Endothelial cell (in vitro differentiated cells): ENCODE measurements at regions not wholly inside any gene's neighbourhood (a gene's known extent, or its start where the extent isn't known, plus 50 kb on each side); places are given as distances from the start of the nearest gene placed in this dataset.

Experiments used
- DNase-seq: peaks from one replicate; pipeline ENCODE4 v3.0.0; 2021; ENCODE audit warnings: low spot score
- H3K27ac Mint-ChIP-seq: one replicate; pipeline ENCODE4 v1.8.0; 2021; ENCODE audit warnings: mixed read lengths, inconsistent platforms; ENCODE audit not compliant: unreplicated experiment
- H3K27me3 Mint-ChIP-seq: one replicate; pipeline ENCODE4 v1.8.0; 2021; ENCODE audit warnings: mild to moderate bottlenecking, moderate library complexity, mixed read lengths, inconsistent platforms; ENCODE audit not compliant: unreplicated experiment
- H3K36me3 Mint-ChIP-seq: one replicate; pipeline ENCODE4 v1.8.0; 2021; ENCODE audit warnings: mild to moderate bottlenecking, low read depth, mixed read lengths, inconsistent platforms; ENCODE audit not compliant: unreplicated experiment
- H3K4me1 Mint-ChIP-seq: one replicate; pipeline ENCODE4 v1.8.0; 2021; ENCODE audit warnings: mild to moderate bottlenecking, mixed read lengths, inconsistent platforms; ENCODE audit not compliant: unreplicated experiment
- H3K4me3 Mint-ChIP-seq: one replicate; pipeline ENCODE4 v1.8.0; 2021; ENCODE audit warnings: mild to moderate bottlenecking, mixed read lengths, inconsistent platforms; ENCODE audit not compliant: unreplicated experiment
- H3K9me3 Mint-ChIP-seq: one replicate; pipeline ENCODE4 v1.8.0; 2021; ENCODE audit warnings: mixed read lengths, inconsistent platforms; ENCODE audit not compliant: unreplicated experiment
- TF ChIP-seq, protein P1 (sequence below): fragments of 200-600 bp; sonication (generic); IDR thresholded peaks from one replicate; pipeline ENCODE4 v1.5.0; 2021; ENCODE audit warnings: antibody characterized with exemption; ENCODE audit not compliant: unreplicated experiment

- Mint-ChIP-seq H3K4me1 (no peaks in the 10 kb centered on the region), H3K27me3 (no peaks in the 10 kb centered on the region), H3K36me3 (no peaks in the 10 kb centered on the region), H3K4me3 (no peak overlapping the region), H3K9me3 (no peaks in the 10 kb centered on the region), H3K27ac (no peak overlapping the region)
- TF ChIP-seq, protein P1, sequence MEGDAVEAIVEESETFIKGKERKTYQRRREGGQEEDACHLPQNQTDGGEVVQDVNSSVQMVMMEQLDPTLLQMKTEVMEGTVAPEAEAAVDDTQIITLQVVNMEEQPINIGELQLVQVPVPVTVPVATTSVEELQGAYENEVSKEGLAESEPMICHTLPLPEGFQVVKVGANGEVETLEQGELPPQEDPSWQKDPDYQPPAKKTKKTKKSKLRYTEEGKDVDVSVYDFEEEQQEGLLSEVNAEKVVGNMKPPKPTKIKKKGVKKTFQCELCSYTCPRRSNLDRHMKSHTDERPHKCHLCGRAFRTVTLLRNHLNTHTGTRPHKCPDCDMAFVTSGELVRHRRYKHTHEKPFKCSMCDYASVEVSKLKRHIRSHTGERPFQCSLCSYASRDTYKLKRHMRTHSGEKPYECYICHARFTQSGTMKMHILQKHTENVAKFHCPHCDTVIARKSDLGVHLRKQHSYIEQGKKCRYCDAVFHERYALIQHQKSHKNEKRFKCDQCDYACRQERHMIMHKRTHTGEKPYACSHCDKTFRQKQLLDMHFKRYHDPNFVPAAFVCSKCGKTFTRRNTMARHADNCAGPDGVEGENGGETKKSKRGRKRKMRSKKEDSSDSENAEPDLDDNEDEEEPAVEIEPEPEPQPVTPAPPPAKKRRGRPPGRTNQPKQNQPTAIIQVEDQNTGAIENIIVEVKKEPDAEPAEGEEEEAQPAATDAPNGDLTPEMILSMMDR: no peak
- DNase-seq: no peak
These were observed 69.8 kb downstream of the IGSF1 start for GRCh38 chrX:131219271-131219670.

DNA sequence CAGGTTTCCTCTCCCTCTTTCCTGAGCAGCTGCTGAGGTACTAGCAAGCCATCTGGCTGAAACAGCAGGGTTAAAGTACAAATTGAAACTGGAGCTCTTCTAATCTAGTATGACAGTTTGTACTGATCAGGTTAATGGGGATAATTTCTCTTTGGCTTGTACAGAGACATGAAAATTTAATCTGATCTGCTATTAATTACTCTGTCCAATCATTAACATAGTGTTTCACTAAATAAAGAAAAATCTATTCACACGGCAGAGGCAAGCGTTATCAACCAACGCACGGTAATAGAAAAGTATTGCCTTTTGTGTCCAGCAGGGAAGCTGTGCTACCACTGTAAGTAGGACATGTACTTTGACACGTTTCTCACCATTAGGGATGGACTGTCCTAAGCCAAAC lies 71.1 kb downstream of the IGSF1 start:
- no peaks in the 10 kb centered on the region for H3K9me3 Mint-ChIP-seq
- no peak overlapping the region for H3K4me3 Mint-ChIP-seq
- no peaks in the 10 kb centered on the region for H3K36me3 Mint-ChIP-seq
- DNase-seq: no peak
- H3K27me3 Mint-ChIP-seq: no peaks in the 10 kb centered on the region
- H3K27ac Mint-ChIP-seq: no peak overlapping the region
- TF ChIP-seq, protein P1: no peak
- no peaks in the 10 kb centered on the region for H3K4me1 Mint-ChIP-seq

- DNase-seq: no peak
- no peaks in the 10 kb centered on the region for H3K27me3 Mint-ChIP-seq
- TF ChIP-seq, protein P1: no peak
- no peaks in the 10 kb centered on the region for H3K4me1 Mint-ChIP-seq
- no peak overlapping the region for H3K27ac Mint-ChIP-seq
- H3K9me3 Mint-ChIP-seq: no peaks in the 10 kb centered on the region
- H3K36me3 Mint-ChIP-seq: no peaks in the 10 kb centered on the region
- no peak overlapping the region for H3K4me3 Mint-ChIP-seq
These were observed 72.3 kb downstream of the IGSF1 start for GRCh38 chrX:131216828-131217227.

DNA sequence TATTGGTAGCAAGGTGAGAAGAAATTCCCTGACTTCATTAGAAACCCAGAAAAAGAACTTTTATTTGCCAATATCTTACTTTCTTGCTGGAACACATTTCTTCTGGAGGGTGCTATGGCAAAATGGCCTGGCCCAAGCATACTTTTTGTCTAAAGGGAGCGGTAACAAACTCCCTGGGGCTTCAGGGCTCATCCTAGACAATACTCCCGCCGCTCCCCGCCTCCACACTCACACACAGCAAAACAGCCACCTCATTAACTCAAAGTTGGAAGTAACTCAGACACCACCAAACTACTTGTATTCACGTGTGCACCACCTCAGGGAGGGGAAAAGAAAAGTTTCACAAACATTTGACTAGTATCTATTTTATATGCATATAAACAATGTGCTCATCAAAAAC lies 75.7 kb downstream of the IGSF1 start:
- Mint-ChIP-seq H3K36me3 (no peaks in the 10 kb centered on the region), H3K4me3 (no peak overlapping the region), H3K27ac (no peak overlapping the region), H3K9me3 (no peaks in the 10 kb centered on the region), H3K4me1 (no peaks in the 10 kb centered on the region), H3K27me3 (no peaks in the 10 kb centered on the region)
- no peak for DNase-seq
- TF ChIP-seq, protein P1: no peak

DNA sequence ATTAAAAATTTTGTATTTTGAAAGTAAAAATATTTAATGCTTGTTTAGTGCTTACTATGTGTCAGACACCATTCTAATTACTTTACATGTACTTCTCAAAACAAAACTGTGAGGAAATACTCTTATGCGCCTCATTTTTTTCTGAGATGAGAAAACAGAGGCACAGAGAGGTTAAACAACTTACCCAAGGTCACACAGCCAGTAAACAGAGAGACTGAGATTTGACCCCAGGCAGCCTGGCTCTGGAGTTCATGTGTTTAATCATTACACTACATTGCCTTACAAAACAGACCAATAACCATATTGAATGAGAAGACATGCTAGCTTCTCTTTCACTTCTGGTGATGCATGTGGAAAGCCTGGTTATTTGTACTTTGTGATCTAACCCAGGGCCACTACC lies 86.3 kb downstream of the IGSF1 start:
- Mint-ChIP-seq H3K27me3 (no peaks in the 10 kb centered on the region), H3K9me3 (no peaks in the 10 kb centered on the region), H3K27ac (no peak overlapping the region), H3K4me1 (no peaks in the 10 kb centered on the region), H3K36me3 (no peaks in the 10 kb centered on the region), H3K4me3 (no peak overlapping the region)
- TF ChIP-seq, protein P1: no peak
- DNase-seq: no peak
